ENCODE measurements at regions not wholly inside any gene's neighbourhood (a gene's known extent, or its start where the extent isn't known, plus 50 kb on each side); places are given as distances from the start of the nearest gene placed in this dataset.

- TF ChIP-seq, protein P1, sequence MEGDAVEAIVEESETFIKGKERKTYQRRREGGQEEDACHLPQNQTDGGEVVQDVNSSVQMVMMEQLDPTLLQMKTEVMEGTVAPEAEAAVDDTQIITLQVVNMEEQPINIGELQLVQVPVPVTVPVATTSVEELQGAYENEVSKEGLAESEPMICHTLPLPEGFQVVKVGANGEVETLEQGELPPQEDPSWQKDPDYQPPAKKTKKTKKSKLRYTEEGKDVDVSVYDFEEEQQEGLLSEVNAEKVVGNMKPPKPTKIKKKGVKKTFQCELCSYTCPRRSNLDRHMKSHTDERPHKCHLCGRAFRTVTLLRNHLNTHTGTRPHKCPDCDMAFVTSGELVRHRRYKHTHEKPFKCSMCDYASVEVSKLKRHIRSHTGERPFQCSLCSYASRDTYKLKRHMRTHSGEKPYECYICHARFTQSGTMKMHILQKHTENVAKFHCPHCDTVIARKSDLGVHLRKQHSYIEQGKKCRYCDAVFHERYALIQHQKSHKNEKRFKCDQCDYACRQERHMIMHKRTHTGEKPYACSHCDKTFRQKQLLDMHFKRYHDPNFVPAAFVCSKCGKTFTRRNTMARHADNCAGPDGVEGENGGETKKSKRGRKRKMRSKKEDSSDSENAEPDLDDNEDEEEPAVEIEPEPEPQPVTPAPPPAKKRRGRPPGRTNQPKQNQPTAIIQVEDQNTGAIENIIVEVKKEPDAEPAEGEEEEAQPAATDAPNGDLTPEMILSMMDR (IDR thresholded peaks at IDR 0.05; ENCODE audit: low read length): no peak
- TF ChIP-seq EZH2 (optimal IDR thresholded peaks at IDR 0.05; ENCODE audit: low read depth, low read length): no peak
- TF ChIP-seq EZH2phosphoT487 (IDR thresholded peaks at IDR 0.05; ENCODE audit: low read length): no peak
These were observed 523.9 kb downstream of the BMP2 start for GRCh38 chr20:7291323-7291943.
